UCSD-AML1 (cell line): ENCODE measurements at regions not wholly inside any gene's neighbourhood (a gene's known extent, or its start where the extent isn't known, plus 50 kb on each side); places are given as distances from the start of the nearest gene placed in this dataset.

ENCODE experiments used
- DNase-seq: peaks from one replicate; lab custom pipeline; 2025; ENCODE audit not compliant: unreplicated experiment; lab: John Stamatoyannopoulos, UW

DNA sequence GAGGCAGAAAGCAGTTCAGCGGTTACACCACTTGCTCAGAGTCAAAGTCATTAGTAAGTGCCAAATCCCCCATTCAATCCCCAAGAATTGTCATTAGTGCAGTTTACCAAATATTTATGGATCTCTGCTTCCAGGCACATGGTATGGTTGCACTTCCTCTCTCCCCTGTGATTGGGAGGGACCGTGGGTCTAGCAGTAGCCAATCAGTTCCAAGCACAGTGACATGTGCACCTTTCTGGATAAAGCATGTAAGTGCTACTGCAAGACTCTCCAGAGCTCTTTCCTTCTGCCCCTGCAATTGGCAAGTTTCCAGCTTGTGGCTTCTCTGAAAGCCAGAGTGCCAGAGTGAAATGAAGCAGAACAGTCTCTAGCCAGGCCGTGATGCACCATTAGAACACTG is 85.3 kb upstream of the FLRT2 start:
- no peak for DNase-seq

DNA sequence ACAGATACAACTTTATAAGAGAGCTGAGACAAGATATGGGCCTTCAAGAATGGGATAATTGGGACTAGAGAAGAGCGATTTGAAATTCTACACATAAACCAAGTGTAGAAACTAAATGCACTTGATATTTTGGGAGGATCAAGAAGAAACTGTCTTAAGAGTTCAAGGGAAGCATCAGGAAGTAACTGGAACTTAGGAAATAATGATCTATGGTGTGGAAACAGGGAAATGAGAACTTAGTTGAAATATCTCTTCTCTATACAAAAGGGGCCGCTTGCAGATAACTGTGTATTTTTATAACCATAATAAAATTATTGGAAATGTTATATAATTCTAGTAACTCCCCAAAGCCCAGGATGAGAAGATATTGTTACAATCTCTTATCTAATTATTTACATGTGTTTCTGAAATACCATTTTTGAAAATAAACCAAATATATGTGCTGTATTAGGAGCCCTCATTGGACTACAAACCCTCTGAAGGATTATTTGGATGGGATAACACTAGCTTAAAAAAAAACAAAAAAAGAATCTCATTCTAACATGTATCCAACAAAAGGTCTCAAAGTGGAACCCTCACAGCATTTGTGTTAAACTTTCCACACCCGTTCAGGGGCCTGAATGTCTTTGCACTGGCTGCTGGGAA is 84.7 kb upstream of the FLRT2 start:
- no peak for DNase-seq

DNA sequence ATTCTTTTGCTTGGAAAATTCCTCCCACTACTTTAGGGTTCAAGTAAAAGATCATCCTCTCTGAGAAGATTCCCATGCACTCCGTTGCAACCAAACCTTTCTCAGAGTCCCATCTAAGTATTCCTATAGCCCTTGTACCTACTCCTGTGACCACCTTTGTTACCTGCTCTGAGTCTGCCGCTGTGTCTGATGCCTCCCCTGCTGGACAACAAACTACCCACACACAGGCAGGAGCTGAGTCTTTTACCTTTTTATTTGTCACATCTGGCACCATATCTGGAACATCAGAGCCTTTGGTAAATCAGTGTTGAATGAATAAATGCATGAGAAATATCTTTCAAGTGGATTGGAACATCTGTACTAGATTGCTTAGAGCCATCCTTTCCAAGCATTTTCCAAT is 82.1 kb upstream of the FLRT2 start:
- no peak for DNase-seq

DNA sequence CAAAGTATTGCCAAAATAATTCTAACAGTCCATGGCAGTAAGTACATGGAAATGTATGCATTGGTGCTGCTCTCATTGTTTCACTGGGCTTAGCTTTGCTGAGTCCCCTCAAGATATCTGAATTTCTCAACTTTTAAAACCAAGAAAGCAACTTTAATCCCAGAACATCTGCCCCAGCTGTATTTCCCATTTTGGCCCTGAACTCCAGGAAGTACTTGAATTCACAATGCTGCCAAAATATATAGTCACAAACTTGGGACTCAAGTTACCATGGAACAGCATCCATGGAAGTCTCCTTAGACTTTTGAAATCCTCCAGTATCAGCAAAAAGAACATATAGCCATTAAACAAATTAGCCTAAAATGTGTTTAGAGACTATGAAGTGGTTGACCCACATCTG is 78.5 kb upstream of the FLRT2 start:
- no peak for DNase-seq

DNA sequence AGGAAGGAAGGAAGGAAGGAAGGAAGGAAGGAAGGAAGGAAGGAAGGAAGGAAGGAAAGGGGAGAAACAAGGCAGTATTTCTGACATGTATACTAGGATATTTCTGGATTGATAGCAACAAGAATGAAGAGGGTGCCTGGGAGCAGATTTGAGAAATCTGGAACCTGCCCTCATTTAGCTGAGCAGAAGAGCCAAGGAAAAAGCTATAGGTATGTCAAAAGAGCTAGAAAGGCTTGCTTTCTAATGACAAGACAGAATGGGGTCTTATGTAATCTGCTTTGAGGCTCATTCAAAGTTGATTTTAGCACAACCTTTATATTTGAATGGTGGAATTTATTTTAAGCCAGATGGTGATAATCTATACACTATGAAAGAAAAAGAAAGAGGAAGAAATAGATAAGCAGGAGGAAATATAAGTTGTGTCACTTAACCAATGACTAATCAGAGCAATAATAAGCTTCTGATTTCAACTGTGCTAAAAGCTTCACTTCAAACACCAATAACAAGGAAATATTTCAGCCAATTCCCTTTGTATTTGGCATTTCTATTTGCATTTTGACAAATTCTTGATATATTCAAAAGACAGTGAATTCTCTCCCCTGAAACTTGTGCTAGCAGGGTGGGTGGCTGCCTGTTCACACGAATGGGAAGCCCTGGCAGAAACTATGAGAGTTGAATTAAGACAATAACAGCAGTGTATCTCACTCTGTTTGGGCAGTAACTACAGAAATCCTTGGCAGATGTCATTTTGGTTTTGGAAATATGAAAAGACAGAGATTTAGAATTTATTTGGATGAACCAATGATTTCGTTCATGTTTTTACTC is 76.3 kb upstream of the FLRT2 start:
- no peak for DNase-seq

DNA sequence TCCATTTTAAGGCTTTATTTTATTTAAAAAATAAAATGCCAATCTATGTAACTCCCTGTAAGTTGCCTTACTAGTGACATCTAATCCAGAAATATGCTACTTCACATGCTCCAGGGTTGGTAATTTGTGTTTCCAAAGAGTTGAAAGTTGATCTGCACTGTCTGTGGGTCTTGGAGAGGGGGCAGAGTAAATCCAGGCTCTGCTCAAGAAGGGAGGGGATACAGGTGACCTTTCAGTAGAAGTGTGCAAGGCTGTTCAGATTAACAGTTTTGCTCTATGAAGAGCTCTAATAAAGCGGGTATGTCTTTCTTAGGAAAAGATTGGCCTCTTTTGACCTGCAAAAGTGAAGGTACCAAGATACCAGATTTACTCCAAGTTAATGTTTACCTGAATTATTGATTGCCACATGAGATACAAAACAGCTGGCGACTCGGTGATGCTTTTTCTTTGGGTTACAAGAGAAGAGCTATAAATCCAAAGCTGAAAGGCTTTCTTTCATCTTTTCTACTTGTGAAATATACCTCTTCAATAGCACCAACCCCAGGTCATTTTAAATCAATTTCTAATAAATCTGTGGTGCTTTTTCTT is 75.6 kb upstream of the FLRT2 start:
- no peak for DNase-seq

DNA sequence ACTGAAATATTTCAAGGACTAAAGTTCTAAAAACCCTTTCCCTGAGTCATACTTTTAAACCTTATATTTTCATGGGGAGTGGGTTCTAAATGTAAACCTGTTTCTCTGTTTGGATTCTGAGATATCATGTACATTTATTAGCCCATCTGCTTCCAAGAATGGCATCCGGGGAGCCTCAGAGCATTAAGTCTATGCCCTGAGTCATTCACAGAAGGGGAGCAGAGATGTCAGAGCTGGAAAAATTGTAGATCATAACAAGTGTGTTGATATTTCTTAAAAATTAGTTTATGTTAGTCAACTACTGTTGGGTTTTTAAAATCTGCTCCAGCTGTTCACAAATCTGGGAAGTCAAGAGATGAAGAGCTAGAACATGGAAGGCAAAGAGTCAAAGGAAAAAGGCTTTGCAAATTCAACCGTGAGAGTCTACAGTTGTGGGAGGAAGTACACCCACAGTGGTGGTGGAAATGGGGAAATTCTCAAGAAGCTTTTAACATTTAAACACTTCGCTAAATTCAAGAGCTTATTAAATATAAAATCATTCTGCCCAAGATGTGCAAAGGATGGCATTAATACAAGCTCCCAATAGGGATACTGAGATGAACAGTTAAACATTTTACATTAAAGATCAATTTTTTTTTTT is 70.5 kb upstream of the FLRT2 start:
- no peak for DNase-seq

DNA sequence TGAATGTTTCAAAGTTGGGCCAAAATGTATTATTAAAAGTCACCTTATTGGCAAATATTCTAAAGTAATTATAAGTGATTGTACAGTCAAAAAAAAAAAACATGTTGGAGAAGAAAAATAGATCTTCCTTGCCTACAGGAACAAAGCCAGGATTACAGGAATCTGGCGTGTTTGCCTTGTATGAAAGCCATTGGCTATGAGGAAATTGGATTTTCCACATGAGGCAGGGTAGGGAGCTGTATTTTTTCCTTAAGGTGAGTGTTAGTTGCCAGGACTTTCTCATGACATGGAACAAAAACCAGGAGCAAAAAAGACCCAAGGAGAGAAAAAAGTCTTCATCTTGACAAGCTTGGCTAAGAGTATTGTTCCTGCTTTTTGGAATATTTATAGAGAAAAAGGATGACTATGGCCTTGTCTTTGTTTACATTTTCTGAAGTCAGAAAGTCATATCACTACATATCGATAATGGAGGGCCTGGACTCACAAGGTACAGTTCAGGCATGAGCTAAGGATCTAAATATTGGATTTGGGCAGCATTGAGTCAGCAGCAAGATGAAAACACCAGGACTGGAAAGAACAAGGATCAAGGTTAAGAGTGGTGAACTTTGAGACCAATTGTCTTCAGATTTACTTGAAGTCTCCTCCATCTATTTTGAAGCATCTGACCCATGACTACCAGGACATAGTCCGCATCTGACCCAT is 68.4 kb upstream of the FLRT2 start:
- DNase-seq = no peak

DNA sequence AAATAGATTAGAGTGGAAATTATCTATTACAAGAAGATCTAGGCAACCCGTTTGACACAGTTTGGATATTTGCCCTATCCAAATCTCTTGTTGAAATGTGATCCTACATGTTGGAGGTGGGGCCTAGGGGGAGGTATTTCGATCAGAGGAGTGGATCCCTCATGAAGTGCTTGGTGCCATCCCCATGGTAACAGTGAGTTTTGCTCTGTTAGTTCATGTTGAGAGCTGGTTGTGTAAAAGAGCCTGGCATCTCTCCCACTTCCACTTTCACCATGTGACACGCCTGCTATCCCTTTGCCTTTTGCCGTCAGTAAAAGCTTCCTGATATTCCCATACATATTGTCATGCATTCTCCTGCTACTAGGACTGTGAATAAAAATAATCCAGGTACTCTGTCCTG is 66.4 kb upstream of the FLRT2 start:
- DNase-seq = no peak

DNA sequence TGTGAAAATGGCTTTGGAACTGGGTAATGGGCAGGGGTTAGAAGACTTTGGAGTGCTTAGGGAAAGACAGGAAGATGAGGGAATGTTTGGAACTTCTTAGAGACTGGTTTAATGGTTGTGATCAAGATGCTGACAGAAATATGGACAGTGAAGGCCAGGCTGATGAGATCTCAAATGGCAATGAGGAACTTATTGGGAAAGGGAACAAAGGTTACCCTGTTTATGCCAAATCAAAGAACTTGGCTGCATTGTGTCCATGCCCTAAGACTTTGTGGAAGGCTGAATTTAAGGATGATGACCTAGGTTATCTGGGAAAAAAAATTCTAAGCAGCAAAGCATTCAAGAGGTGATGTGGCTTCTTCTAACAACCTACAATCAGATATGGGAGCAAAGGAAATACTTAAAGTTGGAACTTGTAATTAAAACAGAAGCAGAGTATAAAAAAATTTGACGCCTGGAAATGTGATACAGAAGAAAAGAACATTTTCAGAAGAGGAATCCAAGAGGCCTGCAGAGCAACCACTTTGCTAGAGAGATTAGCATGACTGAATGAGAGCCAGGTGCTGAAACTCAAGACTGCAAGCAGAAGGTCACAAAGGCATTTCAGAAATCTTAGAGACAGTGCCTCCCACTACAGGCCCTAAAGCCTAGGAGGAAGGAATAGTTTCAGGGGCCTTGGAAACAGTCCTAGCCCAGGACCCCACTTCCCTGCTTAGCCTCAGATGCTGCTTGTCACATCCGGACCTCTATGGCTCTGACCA is 65.6 kb upstream of the FLRT2 start:
- DNase-seq = no peak

DNA sequence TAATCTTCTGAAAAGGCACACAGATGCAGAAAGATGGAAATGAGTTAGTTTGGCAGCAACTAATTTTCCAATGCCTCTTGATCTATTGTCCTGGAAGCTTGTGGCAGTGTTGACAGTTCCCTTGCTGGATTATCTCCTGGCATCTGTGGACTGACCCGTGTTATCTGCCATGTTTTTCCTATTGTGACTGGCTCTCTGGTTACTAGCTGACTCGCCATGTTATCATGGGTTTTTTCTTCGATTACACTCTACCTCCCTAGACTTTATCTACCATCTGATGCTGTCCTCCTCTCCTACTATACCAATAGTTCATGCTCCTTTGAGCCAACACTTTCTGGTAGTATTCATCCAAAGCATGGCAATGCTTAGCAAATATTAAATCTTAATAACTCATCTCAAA is 63.3 kb upstream of the FLRT2 start:
- DNase-seq = no peak

DNA sequence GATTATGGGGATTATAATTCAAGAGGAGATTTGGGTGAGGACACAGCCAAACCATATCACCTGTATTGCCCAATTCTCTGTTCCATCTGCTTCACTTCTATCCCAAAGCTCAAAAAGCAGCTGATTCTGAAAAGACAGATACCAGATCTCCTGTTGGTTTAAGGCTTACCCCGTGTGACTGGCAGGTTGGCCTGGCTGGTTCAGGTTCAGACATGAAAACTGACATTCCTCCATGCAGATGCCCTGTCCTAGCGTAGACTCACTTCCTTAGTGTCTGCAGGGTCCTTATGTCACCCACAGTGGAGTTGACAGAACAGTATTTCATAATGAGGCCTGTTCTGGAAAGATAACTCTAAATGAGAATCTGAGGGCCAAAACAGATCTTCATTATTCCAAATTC is 61.1 kb upstream of the FLRT2 start:
- DNase-seq = no peak

DNA sequence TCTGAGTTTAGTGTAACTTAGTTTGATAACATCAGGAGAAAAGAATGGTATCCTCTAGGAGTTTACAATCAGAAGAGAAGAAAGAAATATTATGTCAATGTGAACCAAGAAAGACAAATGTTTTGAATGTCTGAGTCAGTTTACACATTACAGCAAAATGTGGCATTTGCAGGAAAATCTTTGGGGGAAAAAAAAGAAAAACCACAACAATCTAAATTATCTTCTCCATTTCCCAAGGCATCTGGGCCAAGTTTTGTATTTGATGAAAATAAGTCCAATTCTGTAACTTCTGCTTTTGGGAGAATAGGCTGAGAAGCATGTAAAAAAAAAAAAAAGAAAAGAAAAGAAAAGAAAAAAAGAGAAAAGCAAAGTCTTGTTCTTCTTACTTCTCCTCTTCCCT is 58.8 kb upstream of the FLRT2 start:
- DNase-seq = no peak

DNA sequence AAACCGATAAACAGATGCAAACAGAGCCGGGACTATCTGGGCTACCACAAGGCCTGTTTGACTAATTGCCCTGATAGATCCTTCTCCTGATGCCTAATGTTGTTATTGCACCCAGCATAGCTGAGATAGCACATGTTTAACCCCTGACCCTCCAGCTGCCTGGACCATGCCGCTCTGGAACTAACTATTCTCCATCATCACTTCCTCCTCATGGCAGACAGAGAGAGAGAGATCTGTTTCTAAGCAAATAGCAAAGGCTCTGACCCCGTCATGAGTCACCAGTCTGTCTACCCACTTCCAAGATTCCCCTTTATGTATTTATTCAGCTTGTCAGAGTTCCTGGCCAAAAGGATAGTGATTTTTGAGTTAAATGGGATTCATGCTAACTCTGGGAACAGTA is 58.2 kb upstream of the FLRT2 start:
- no peak for DNase-seq

DNA sequence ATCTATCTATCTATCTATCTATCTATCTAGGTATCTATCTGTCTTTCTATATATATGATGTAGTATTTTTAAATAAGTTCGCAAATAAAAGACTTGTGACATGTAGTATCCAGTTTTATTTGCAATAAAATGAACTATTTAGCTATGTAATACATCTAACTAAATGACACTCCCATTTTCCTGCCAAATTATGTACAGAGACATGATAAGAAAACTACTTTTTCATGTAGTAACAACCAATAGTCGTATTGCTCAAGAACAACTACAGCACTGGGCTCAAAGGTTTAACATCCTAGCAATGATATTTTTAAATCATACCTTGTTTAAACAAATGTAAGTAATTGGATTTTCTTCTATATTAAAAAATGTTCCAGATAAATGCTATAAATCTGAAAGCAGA is 55.5 kb upstream of the FLRT2 start:
- DNase-seq = no peak

DNA sequence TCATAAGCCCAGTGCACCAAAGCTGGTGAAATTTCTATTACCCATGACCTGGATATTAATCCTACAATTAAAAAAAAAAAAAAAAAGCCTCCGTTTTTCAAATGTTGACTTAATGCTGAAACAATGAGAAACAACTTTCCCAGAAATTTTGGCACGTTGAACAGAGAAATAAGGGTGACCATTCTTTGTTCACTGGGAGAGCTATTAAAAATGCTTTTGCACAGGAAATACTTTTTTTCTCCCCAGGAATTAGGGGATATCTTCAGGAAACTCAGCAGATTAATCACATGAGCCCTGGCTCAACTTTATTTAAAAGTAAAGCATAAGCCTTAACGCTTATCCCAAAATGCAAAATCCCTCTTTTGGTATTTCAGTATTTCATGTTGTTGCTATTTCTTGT is 54.8 kb upstream of the FLRT2 start:
- no peak for DNase-seq

DNA sequence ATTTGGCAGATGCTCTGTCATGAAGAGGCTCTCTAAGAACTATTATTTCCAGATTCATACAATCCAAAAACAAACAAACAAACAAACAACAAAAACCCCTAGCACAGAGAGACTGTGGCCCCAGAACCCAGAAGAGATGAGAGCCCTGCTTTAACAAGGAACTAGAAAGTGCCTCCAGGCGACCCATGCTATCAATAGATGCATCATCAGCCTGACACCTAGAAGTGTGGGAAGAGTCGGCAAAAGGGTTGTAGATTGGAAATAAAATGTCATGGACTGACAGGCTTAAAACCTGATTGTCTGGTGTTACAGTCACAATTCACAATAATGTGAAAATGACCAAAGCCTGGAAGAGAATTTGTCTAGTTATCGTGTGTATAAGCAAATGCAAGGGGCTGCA is 50.6 kb upstream of the FLRT2 start:
- DNase-seq = no peak

DNA sequence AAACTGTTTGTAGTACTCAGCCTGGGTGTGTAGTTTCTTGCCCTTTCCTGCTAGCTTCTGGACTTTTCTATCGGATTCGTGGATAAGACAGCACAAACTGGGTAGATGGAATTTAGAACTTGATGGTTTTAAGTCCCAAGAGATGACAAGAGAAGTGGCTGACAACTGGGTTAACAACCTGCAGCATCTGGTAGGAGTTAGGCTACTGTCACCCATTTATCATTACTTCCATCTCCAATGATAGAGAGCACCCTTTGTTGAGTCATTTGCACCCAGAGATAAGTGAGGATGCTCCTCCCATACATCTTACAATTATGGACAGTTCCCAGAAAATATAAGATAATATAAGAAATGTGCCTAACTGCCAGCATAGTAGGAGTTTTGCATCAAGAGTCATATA is 50.2 kb upstream of the FLRT2 start:
- DNase-seq = no peak
